LNCaP clone FGC (cell line): ENCODE measurements at regions not wholly inside any gene's neighbourhood (a gene's known extent, or its start where the extent isn't known, plus 50 kb on each side); places are given as distances from the start of the nearest gene placed in this dataset.

Experiments used
- DNase-seq: peaks from one replicate; pipeline ENCODE4 v3.0.0-alpha.2; 2011; ENCODE audit warnings: low read depth
- H3K4me3 ChIP-seq: 2 replicates; pipeline ENCODE4 v1.5.1; 2011; ENCODE audit warnings: mild to moderate bottlenecking, low read depth, low read length, control low read depth
- TF ChIP-seq, protein P1 (sequence below): IDR thresholded peaks from 2 replicates; pipeline ENCODE4 v1.5.1; 2012; ENCODE audit warnings: mild to moderate bottlenecking; ENCODE audit not compliant: control insufficient read depth, insufficient read depth; ENCODE audit errors: extremely low read depth

DNA sequence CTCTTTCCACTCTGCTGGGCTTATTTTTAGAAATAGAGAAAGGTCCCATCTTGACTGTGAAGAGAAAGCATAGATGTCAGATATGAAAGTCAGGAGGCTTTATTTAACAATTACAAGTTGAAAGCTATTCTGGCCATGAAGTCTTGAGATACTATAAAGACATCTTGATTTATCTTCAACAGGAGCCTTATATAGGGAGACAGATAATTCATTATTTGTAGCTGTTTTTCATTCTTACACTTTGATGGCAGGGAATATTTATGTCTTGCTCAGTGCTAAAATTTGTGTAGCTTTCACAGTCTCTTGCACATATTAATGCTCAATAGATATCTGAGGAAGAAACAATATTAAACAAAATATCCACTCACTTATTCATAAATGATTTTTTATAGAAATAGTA lies 248.8 kb downstream of the C3orf38 start:
- no peak for DNase-seq
- H3K4me3 ChIP-seq: no peak overlapping the region
- TF ChIP-seq, protein P1, sequence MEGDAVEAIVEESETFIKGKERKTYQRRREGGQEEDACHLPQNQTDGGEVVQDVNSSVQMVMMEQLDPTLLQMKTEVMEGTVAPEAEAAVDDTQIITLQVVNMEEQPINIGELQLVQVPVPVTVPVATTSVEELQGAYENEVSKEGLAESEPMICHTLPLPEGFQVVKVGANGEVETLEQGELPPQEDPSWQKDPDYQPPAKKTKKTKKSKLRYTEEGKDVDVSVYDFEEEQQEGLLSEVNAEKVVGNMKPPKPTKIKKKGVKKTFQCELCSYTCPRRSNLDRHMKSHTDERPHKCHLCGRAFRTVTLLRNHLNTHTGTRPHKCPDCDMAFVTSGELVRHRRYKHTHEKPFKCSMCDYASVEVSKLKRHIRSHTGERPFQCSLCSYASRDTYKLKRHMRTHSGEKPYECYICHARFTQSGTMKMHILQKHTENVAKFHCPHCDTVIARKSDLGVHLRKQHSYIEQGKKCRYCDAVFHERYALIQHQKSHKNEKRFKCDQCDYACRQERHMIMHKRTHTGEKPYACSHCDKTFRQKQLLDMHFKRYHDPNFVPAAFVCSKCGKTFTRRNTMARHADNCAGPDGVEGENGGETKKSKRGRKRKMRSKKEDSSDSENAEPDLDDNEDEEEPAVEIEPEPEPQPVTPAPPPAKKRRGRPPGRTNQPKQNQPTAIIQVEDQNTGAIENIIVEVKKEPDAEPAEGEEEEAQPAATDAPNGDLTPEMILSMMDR: no peak

DNA sequence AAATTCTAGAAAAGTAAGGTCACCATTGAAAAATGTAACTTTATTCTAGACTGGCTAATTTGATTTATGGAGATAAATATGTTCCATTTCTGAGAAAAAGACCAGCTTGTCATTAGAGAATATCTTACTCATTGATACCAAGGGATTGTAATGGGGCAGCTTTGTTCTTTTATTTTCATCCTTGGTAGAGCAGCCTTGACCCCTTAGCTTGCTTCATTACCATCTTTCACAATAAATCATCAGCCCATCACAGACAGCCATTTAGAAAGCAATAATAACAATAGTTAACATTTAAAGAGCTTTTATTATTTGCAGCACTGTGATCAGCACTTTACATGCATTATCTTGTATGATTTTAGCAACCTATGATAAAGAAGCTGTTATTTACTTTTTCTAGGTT lies 253.6 kb downstream of the C3orf38 start:
- H3K4me3 ChIP-seq: no peak overlapping the region
- no peak for DNase-seq
- TF ChIP-seq, protein P1: no peak

DNA sequence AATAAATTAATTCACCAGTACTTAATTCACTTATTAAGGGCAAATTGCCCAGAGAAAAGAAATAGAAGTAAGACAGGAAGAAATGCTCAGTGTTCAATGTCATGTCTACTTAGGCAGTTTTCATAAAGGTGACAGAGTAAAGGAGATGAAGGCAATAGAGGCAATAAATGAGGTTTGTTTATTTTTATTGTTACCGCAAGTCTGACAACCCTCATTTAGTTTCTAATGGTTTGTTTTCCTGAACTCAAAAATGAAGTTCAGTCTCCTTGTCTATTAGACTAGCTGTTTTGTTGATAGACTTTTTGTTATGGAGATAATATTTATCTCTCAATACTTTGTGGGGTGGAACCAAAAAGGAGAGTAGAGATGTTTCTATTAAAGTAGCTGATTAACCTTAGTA lies 258.3 kb downstream of the C3orf38 start:
- TF ChIP-seq, protein P1: no peak
- no peak overlapping the region for H3K4me3 ChIP-seq
- DNase-seq: no peak

DNA sequence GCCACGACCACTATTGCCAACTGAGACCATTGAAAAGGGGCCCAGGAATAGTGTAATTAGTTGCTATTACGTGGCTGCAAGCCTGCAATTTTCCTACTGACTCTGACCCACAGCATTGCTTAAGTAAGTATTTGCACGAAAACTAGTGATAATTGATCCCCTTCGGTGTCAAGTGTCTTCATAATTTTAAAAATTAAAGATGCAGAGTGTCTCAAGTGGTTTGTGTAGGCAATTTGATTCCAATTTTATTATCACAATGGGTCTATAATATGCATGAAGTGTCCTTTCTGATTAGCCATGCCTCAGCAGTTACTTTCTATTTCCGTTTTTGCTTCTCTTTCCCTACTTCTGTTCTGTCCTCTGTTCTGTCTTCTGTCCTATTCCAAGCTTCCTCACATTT lies 259.2 kb downstream of the C3orf38 start:
- DNase-seq: no peak
- TF ChIP-seq, protein P1: no peak

DNA sequence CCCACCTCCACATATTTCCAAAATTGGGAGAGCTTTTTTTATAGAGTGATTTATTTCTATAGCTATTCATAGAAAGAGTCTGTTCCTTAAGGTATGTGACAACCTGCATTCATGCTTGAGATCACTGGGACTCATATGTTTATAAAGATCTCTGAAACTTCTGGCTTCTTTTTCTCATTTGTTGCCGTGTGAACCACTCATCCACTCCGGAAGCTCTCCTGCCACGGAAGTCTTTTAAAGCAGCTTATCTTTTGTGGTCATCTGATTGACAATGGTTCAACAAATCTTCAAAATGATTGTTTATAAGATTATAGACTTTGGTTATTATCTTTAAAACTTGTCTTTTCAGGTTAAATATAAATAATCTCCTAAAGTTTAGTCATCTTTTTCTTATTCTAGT lies 260.5 kb downstream of the C3orf38 start:
- TF ChIP-seq, protein P1: no peak
- no peak for DNase-seq
- no peak overlapping the region for H3K4me3 ChIP-seq

More for the DNA sequence above, 259.2 kb downstream of the C3orf38 start:
- H3K4me3 ChIP-seq: no peak overlapping the region

DNA sequence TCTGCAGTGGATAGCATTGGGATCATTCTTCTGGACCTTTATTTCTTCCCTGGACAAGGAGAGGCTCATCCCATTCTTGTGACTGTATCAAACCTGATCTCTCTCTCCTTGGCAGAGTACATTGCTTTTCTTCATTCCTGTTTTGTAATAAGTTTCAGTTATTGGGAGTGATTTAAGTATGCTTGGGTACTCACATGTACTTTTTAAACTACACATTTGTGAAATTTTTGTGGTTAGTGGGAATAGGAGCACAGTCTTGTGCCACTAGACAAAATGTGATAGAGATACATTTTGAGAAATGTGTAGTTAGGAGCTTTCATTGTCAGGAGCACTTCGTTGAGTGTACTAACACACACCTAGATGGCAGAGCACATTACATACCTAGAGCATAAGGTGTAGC lies 262.6 kb downstream of the C3orf38 start:
- TF ChIP-seq, protein P1: no peak
- H3K4me3 ChIP-seq: no peak overlapping the region
- DNase-seq: no peak

DNA sequence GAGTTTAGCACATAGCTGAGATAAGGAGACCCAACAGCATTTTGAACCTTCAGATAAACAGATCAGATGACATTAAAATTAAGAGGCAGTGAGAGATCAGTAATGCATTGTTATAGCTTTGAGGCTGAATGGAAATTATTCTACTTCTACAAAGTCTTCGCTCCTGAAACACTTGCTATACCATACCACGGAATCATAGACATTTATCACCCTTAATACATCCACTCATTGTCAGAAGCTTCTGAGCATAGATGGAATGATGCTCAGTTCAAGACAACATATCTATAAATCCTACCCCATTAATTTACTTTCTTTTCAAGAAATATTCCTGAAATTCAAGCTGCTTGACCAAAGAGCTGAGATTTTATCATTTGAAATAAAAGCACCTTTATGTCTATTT lies 266.7 kb downstream of the C3orf38 start:
- TF ChIP-seq, protein P1: no peak
- H3K4me3 ChIP-seq: no peak overlapping the region

More for the DNA sequence above, 266.7 kb downstream of the C3orf38 start:
- no peak for DNase-seq
